ENCODE measurements at regions not wholly inside any gene's neighbourhood (a gene's known extent, or its start where the extent isn't known, plus 50 kb on each side); places are given as distances from the start of the nearest gene placed in this dataset.
"Not testable (repeated sequence)": the region's sequence is repeated elsewhere in the genome, so short reads cannot be mapped to it uniquely, and the experiment has no call there.

DNA sequence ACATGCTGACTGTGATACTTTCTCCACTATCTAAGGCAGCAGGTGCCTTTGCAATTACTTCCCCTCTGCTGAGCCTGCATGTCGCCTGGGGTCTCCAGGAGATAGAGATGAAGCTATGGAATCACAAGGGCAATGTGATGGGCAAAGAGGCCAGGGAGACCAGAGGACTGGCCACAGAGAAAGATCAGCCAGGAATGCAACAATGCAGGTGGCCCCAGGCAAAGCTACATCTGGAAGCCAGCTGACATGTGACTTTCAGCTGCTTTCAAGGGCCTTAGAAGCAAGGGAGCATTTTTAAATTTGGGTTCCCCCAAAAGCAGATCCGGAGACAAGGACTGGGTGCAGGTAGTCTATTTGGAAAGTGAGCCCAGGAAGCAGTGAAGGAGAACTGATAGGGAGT, 107.9 kb upstream of the SRSF6 start (continued):
- TF ChIP-seq, protein P1, sequence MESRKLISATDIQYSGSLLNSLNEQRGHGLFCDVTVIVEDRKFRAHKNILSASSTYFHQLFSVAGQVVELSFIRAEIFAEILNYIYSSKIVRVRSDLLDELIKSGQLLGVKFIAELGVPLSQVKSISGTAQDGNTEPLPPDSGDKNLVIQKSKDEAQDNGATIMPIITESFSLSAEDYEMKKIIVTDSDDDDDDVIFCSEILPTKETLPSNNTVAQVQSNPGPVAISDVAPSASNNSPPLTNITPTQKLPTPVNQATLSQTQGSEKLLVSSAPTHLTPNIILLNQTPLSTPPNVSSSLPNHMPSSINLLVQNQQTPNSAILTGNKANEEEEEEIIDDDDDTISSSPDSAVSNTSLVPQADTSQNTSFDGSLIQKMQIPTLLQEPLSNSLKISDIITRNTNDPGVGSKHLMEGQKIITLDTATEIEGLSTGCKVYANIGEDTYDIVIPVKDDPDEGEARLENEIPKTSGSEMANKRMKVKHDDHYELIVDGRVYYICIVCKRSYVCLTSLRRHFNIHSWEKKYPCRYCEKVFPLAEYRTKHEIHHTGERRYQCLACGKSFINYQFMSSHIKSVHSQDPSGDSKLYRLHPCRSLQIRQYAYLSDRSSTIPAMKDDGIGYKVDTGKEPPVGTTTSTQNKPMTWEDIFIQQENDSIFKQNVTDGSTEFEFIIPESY (IDR thresholded peaks at IDR 0.05), result no peak
- TF ChIP-seq HNF4A (conservative IDR thresholded peaks at IDR 0.05) (no peak), FOXA2 (IDR thresholded peaks at IDR 0.05) (no peak), SP1 (IDR thresholded peaks at IDR 0.05) (no peak), RAD21 (IDR thresholded peaks at IDR 0.05) (no peak), YY1 (IDR thresholded peaks at IDR 0.05) (no peak)

DNA sequence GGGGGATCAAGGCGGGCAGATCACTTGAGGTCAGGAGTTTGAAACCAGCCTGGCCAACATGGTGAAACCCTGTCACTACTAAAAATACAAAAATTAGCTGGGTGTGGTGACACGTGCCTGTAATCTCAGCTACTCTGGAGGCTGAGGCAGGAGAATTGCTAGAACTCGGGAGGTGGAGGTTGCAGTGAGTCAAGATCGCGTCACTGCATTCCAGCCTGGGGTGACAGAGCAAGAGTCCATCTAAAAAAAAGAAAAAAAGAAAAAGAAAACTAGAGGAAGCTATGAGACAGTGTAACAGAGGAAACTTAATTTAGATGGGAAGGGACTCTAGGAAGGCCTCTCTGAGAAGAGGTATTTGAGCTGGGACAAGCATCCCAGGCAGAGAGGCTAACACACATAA, 109.9 kb upstream of the SRSF6 start:
- 77% methylated on average over 5 of the region's 5 CpGs for WGBS

DNA sequence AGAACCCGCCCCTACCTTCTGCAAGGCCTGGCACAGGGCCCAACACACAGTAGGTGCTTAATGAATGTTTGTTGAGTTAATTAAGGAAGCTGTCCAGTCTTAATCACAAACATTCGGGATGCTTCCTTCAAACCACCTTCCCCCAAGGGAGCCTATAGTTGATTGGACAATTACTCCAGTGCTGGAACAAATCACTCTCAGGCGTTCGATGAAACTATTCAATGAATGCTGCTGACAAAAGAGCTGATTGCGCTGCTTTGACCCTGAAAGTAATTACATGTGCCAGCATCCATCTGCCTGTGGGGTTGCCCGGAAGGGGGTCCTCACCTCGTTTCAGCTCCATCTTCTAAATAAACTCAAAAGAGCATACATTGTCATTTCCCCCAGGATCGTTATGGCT, 112.0 kb upstream of the SRSF6 start:
- Histone ChIP-seq H3K4me3 (ENCODE audit: low read depth in 1 of 3, low read length in 3 of 3) (no peak overlapping the region), H3K27me3 (ENCODE audit: control insufficient read depth in 4 of 4, insufficient read depth in 4 of 4, low read length in 3 of 4) (peaks cover 0 to 3% (median 0%) of the 10 kb centered on the region in 4 donors), H3K36me3 (ENCODE audit: control insufficient read depth in 4 of 4, insufficient read depth in 3 of 4, low read depth in 1 of 4, low read length in 3 of 4) (no peaks in the 10 kb centered on the region), H3K27ac (ENCODE audit: low read depth in 1 of 2, low read length in 2 of 2) (no peak overlapping the region), H3K9me3 (ENCODE audit: control insufficient read depth in 4 of 4, low read length in 3 of 4) (peaks cover 0 to 3% (median 2%) of the 10 kb centered on the region in 4 donors), H3K9ac (ENCODE audit: low read depth in 1 of 2, low read length in 2 of 2) (no peak overlapping the region), H3K4me1 (ENCODE audit: control insufficient read depth in 4 of 4, insufficient read depth in 4 of 4, low read length in 3 of 4) (no peaks in the 10 kb centered on the region)
- no peak for DNase-seq (ENCODE audit: low spot score)
- WGBS, result 58% methylated on average over 8 of the region's 8 CpGs
- no peak for TF ChIP-seq FOXA2 (IDR thresholded peaks at IDR 0.05)
- TF ChIP-seq JUND (IDR thresholded peaks at IDR 0.05), result no peak
- no peak for TF ChIP-seq HNF4A (conservative IDR thresholded peaks at IDR 0.05)
- no peak for TF ChIP-seq RXRA (IDR thresholded peaks at IDR 0.05)
- no peak for TF ChIP-seq NR2F2 (IDR thresholded peaks at IDR 0.05)
- TF ChIP-seq RAD21 (IDR thresholded peaks at IDR 0.05), result no peak
- TF ChIP-seq, protein P2, sequence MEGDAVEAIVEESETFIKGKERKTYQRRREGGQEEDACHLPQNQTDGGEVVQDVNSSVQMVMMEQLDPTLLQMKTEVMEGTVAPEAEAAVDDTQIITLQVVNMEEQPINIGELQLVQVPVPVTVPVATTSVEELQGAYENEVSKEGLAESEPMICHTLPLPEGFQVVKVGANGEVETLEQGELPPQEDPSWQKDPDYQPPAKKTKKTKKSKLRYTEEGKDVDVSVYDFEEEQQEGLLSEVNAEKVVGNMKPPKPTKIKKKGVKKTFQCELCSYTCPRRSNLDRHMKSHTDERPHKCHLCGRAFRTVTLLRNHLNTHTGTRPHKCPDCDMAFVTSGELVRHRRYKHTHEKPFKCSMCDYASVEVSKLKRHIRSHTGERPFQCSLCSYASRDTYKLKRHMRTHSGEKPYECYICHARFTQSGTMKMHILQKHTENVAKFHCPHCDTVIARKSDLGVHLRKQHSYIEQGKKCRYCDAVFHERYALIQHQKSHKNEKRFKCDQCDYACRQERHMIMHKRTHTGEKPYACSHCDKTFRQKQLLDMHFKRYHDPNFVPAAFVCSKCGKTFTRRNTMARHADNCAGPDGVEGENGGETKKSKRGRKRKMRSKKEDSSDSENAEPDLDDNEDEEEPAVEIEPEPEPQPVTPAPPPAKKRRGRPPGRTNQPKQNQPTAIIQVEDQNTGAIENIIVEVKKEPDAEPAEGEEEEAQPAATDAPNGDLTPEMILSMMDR (IDR thresholded peaks at IDR 0.05; ENCODE audit: low read depth, low read length, missing input control), result no peak
- TF ChIP-seq, protein P3, sequence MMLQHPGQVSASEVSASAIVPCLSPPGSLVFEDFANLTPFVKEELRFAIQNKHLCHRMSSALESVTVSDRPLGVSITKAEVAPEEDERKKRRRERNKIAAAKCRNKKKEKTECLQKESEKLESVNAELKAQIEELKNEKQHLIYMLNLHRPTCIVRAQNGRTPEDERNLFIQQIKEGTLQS (IDR thresholded peaks at IDR 0.05), result no peak
- no peak for TF ChIP-seq YY1 (IDR thresholded peaks at IDR 0.05)
- TF ChIP-seq TAF1 (conservative IDR thresholded peaks at IDR 0.05), result no peak
- no peak for TF ChIP-seq SP1 (IDR thresholded peaks at IDR 0.05)
- TF ChIP-seq, protein P4, sequence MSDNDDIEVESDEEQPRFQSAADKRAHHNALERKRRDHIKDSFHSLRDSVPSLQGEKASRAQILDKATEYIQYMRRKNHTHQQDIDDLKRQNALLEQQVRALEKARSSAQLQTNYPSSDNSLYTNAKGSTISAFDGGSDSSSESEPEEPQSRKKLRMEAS (IDR thresholded peaks at IDR 0.05), result no peak
- TF ChIP-seq, protein P1 (IDR thresholded peaks at IDR 0.05), result no peak
- TF ChIP-seq GABPA (IDR thresholded peaks at IDR 0.05 in 1 of 2, conservative IDR thresholded peaks at IDR 0.05 in 1 of 2), result no peak

More for the DNA sequence above, 109.9 kb upstream of the SRSF6 start:
- DNase-seq (ENCODE audit: low spot score); H3K27ac ChIP-seq (ENCODE audit: low read depth in 1 of 2, low read length in 2 of 2); H3K36me3 ChIP-seq (ENCODE audit: control insufficient read depth in 4 of 4, insufficient read depth in 3 of 4, low read depth in 1 of 4, low read length in 3 of 4); H3K9me3 ChIP-seq (ENCODE audit: control insufficient read depth in 4 of 4, low read length in 3 of 4); H3K4me3 ChIP-seq (ENCODE audit: low read depth in 1 of 3, low read length in 3 of 3); H3K27me3 ChIP-seq (ENCODE audit: control insufficient read depth in 4 of 4, insufficient read depth in 4 of 4, low read length in 3 of 4); H3K9ac ChIP-seq (ENCODE audit: low read depth in 1 of 2, low read length in 2 of 2); H3K4me1 ChIP-seq (ENCODE audit: control insufficient read depth in 4 of 4, insufficient read depth in 4 of 4, low read length in 3 of 4): not testable (repeated sequence)
